Mesenchymal stem cell (in vitro differentiated cells and primary cell): ENCODE measurements at regions not wholly inside any gene's neighbourhood (a gene's known extent, or its start where the extent isn't known, plus 50 kb on each side); places are given as distances from the start of the nearest gene placed in this dataset.

Source experiments
- DNase-seq: peaks from one replicate; pipeline ENCODE4 v3.0.0-alpha.2; 2013
- H2AFZ ChIP-seq: one replicate; pipeline ENCODE4 v1.6.1; 2013; ENCODE audit warnings: low read depth, mild to moderate bottlenecking, control low read depth, inconsistent platforms, low read length, moderate library complexity
- H2AK5ac ChIP-seq: 2 replicates; pipeline ENCODE4 v1.6.1; 2013; ENCODE audit warnings: low read length, moderate library complexity, mild to moderate bottlenecking, inconsistent platforms; ENCODE audit not compliant: severe bottlenecking
- H2BK120ac ChIP-seq: one replicate; pipeline ENCODE4 v1.6.1; 2013; ENCODE audit warnings: low read depth, mild to moderate bottlenecking, inconsistent platforms, low read length, moderate library complexity
- H2BK12ac ChIP-seq, 2 experiments: one replicate each; pipeline ENCODE4 v1.6.1; 2013; ENCODE audit warnings: inconsistent platforms in 2 of 2, low read length in 2 of 2, mild to moderate bottlenecking in 2 of 2, moderate library complexity in 2 of 2, control low read depth in 1 of 2
- H2BK15ac ChIP-seq: one replicate; pipeline ENCODE4 v1.6.1; 2013; ENCODE audit warnings: mild to moderate bottlenecking, low read depth, inconsistent platforms; ENCODE audit not compliant: poor library complexity, severe bottlenecking
- H2BK5ac ChIP-seq: 2 replicates; pipeline ENCODE4 v1.6.1; 2013; ENCODE audit warnings: low read depth, mild to moderate bottlenecking, low read length, control low read depth, inconsistent platforms; ENCODE audit not compliant: poor library complexity, severe bottlenecking
- H3K14ac ChIP-seq, 2 experiments: one replicate each; pipeline ENCODE4 v1.6.1; 2013; ENCODE audit warnings: inconsistent platforms in 2 of 2, low read length in 2 of 2, control low read depth in 1 of 2, mild to moderate bottlenecking in 1 of 2, moderate library complexity in 1 of 2
- H3K18ac ChIP-seq, 2 experiments: one replicate each; pipeline ENCODE4 v1.6.1; 2013; ENCODE audit warnings: inconsistent platforms in 2 of 2, low read length in 2 of 2, control low read depth in 1 of 2, low read depth in 1 of 2, mild to moderate bottlenecking in 1 of 2
- H3K23ac ChIP-seq, 2 experiments: one replicate each; pipeline ENCODE4 v1.6.1; 2013; ENCODE audit warnings: inconsistent platforms in 2 of 2, low read length in 2 of 2, mild to moderate bottlenecking in 2 of 2, moderate library complexity in 2 of 2, control low read depth in 1 of 2
- H3K27ac ChIP-seq: 2 replicates; pipeline ENCODE4 v1.5.1; 2013; ENCODE audit warnings: mild to moderate bottlenecking, moderate library complexity, low read length, control low read depth, inconsistent platforms; ENCODE audit not compliant: poor library complexity, severe bottlenecking
- H3K27me3 ChIP-seq, 2 experiments: 2 replicates each; pipeline versions ENCODE4 v1.6.1 to v1.7.0; 2013; ENCODE audit warnings: low read length in 2 of 2, mild to moderate bottlenecking in 2 of 2, moderate library complexity in 2 of 2, control low read depth in 1 of 2, inconsistent platforms in 1 of 2; ENCODE audit not compliant: control insufficient read depth in 1 of 2, insufficient read depth in 1 of 2
- H3K36me3 ChIP-seq, 2 experiments: 2 replicates each; pipeline versions ENCODE4 v1.6.1 to v1.7.0; 2013; ENCODE audit warnings: low read length in 2 of 2, control low read depth in 1 of 2, inconsistent platforms in 1 of 2, low read depth in 1 of 2, mild to moderate bottlenecking in 1 of 2; ENCODE audit not compliant: insufficient read depth in 2 of 2, control insufficient read depth in 1 of 2
- H3K4ac ChIP-seq, 2 experiments: one replicate each; pipeline ENCODE4 v1.6.1; 2013; ENCODE audit warnings: inconsistent platforms in 2 of 2, low read length in 2 of 2, mild to moderate bottlenecking in 2 of 2, moderate library complexity in 2 of 2, control low read depth in 1 of 2, low read depth in 1 of 2
- H3K4me1 ChIP-seq: 2 replicates; pipeline ENCODE4 v1.6.1; 2013; ENCODE audit warnings: low read depth, low read length, control low read depth; ENCODE audit not compliant: control insufficient read depth, insufficient read depth
- H3K4me2 ChIP-seq: 2 replicates; pipeline ENCODE4 v1.6.1; 2013; ENCODE audit warnings: low read length, mild to moderate bottlenecking, inconsistent platforms; ENCODE audit not compliant: poor library complexity, severe bottlenecking
- H3K4me3 ChIP-seq, 2 experiments: 2 replicates each; pipeline versions ENCODE4 v1.5.1 to v1.7.0; 2013; ENCODE audit warnings: low read length in 2 of 2, mild to moderate bottlenecking in 2 of 2, control low read depth in 1 of 2, low read depth in 1 of 2; ENCODE audit not compliant: insufficient read depth in 1 of 2
- H3K79me1 ChIP-seq: replicated peaks from 2 replicates; pipeline ENCODE4 v1.6.1; 2013; ENCODE audit warnings: mild to moderate bottlenecking, control low read depth, low read length, inconsistent platforms; ENCODE audit not compliant: poor library complexity, severe bottlenecking
- H3K9ac ChIP-seq: 2 replicates; pipeline ENCODE4 v1.7.0; 2013; ENCODE audit warnings: mild to moderate bottlenecking, low read length, moderate library complexity
- H3K9me3 ChIP-seq: 2 replicates; pipeline ENCODE4 v1.7.0; 2013; ENCODE audit warnings: mild to moderate bottlenecking, low read length; ENCODE audit not compliant: control insufficient read depth
- H4K8ac ChIP-seq: one replicate; pipeline ENCODE4 v1.6.1; 2013; ENCODE audit warnings: inconsistent platforms, mild to moderate bottlenecking, low read length, moderate library complexity
- H4K91ac ChIP-seq: one replicate; pipeline ENCODE4 v1.6.1; 2013; ENCODE audit warnings: mild to moderate bottlenecking, low read length, inconsistent platforms
- WGBS: methylation state at CpG from one replicate; pipeline ENCODE4 v1.1.7; 2013; ENCODE audit warnings: mixed read lengths; 5-methylcytosine and 5-hydroxymethylcytosine counted together

GRCh38 chr21:35962917-35963316, 97.4 kb downstream of the SETD4 start:
- Histone ChIP-seq H2BK12ac (no peak overlapping the region), H3K4me1 (no peaks in the 10 kb centered on the region), H3K79me1 (no peaks in the 10 kb centered on the region), H2BK5ac (no peak overlapping the region), H3K9me3 (no peaks in the 10 kb centered on the region), H2AFZ (no peak overlapping the region), H3K4me3 (no peak overlapping the region), H3K27ac (no peak overlapping the region), H3K36me3 (no peaks in the 10 kb centered on the region), H4K8ac (no peak overlapping the region), H3K4ac (no peak overlapping the region), H2BK120ac (no peak overlapping the region), H3K4me2 (no peak overlapping the region), H2AK5ac (no peak overlapping the region), H3K14ac (peak overlapping the region in 1 of 2 experiments; percentile 12), H3K27me3 (peaks cover 11 to 28% of the 10 kb centered on the region in 2 experiments), H3K9ac (no peak overlapping the region), H2BK15ac (no peak overlapping the region), H4K91ac (no peak overlapping the region), H3K23ac (no peak overlapping the region), H3K18ac (no peak overlapping the region)
- DNase-seq, result no peak
- 92% methylated on average over 1 of the region's 2 CpGs for WGBS

DNA sequence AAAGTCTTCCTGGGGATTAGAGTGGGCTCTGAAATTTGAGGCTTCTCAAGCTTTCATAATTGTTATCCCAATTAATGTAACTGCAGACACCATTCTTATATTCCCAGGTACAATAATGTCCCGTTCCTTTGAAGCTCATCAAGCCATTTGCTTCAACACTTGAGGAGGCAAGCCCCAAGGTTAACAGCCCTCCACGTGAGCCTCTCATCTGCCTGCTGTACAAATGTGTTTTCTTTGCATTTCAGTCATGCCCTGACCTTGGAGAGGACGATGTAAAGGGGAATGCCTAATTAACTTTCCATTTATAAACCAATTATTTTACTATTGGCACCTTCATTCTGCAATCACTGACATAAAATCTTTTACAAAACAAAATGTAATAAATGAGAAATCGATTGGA, 106.3 kb downstream of the SETD4 start:
- Histone ChIP-seq H3K9ac (no peak overlapping the region), H3K79me1 (no peaks in the 10 kb centered on the region), H3K14ac (no peak overlapping the region), H3K4me3 (no peak overlapping the region), H3K23ac (no peak overlapping the region), H3K27ac (no peak overlapping the region), H3K36me3 (no peaks in the 10 kb centered on the region), H2BK120ac (no peak overlapping the region), H3K4me1 (no peaks in the 10 kb centered on the region), H3K18ac (no peak overlapping the region), H2BK12ac (no peak overlapping the region), H2AFZ (no peak overlapping the region), H2BK5ac (no peak overlapping the region), H3K4me2 (no peak overlapping the region), H4K91ac (no peak overlapping the region), H3K27me3 (peaks cover 4 to 31% of the 10 kb centered on the region in 2 experiments), H2BK15ac (no peak overlapping the region), H2AK5ac (no peak overlapping the region), H4K8ac (no peak overlapping the region), H3K4ac (no peak overlapping the region), H3K9me3 (no peaks in the 10 kb centered on the region)
- DNase-seq, result no peak
- WGBS, result 76% methylated on average over 3 of the region's 4 CpGs

DNA sequence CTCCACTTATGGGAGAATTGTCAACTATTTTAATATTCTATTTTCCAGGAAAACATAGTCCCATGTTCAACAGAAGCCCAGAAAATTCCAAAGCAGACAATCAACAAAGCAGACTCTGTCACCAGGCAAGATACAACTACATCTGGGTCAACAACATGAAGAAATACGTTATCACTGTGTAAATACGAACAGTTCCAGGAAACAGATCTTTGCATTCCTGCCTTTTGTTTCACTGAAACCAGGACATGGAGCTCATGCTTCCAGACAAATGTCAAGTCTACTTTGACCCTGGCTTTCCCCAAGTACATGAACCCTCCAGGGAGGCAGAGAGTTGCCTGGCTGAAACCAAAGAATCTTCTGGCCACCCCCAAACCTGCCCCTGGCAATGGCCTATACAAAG, 106.7 kb downstream of the SETD4 start:
- Histone ChIP-seq H4K91ac (no peak overlapping the region), H3K18ac (no peak overlapping the region), H2AK5ac (no peak overlapping the region), H2AFZ (no peak overlapping the region), H3K9ac (no peak overlapping the region), H2BK5ac (no peak overlapping the region), H2BK15ac (no peak overlapping the region), H3K23ac (no peak overlapping the region), H3K4ac (no peak overlapping the region), H3K9me3 (no peaks in the 10 kb centered on the region), H4K8ac (no peak overlapping the region), H3K4me3 (no peak overlapping the region), H3K4me1 (no peaks in the 10 kb centered on the region), H2BK120ac (no peak overlapping the region), H3K79me1 (no peaks in the 10 kb centered on the region), H3K4me2 (no peak overlapping the region), H3K27ac (no peak overlapping the region), H3K14ac (no peak overlapping the region), H2BK12ac (no peak overlapping the region), H3K27me3 (peaks cover 4 to 31% of the 10 kb centered on the region in 2 experiments), H3K36me3 (no peaks in the 10 kb centered on the region)
- DNase-seq, result no peak
- WGBS, result 60% methylated on average over 2 of the region's 2 CpGs

DNA sequence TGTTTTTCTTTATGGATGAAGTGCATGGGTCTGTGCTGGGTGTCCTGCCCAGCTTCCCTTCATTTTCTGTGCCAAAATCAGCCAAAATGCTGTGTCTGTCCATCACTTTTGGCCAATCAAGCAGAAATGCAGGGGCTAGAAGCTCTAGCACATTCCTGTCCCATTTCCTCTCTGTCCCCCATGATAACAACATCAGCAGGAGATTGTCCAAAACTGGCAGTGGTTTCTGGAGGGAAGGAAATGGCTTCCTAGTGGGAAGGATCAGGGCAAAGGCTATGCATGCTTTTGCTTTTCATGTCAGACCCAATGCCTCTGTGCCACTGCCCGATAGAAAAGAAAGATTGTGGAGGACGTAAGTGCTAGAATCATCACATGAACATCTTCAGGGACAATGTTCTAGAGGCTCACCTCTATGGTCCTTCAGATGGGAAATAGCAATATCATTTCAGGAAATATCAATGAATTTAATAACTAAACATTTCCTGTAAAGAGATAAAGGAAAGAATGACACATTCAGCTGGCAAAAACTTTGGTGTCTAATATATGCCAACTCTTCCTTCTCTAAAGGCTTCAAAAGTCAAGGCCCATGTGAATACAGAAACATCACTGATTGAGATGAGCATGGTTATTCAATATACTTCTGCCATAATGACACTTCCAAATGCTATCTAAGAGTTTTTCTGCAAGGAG, 107.5 kb downstream of the SETD4 start:
- H2AFZ ChIP-seq, result no peak overlapping the region
- no peak overlapping the region for H2BK5ac ChIP-seq
- H3K4me2 ChIP-seq, result no peak overlapping the region
- WGBS, result 88% methylated on average over 1 of the region's 2 CpGs
- no peak overlapping the region for H3K27ac ChIP-seq
- no peak overlapping the region for H3K18ac ChIP-seq
- H3K14ac ChIP-seq, result no peak overlapping the region
- DNase-seq, result no peak
- no peak overlapping the region for H2BK15ac ChIP-seq
- no peak overlapping the region for H3K4me3 ChIP-seq
- no peak overlapping the region for H3K23ac ChIP-seq
- H3K4ac ChIP-seq, result no peak overlapping the region
- H3K9ac ChIP-seq, result no peak overlapping the region
- H3K79me1 ChIP-seq, result no peaks in the 10 kb centered on the region
- H3K36me3 ChIP-seq, result no peaks in the 10 kb centered on the region
- peaks cover 4 to 28% of the 10 kb centered on the region in 2 experiments for H3K27me3 ChIP-seq
- no peak overlapping the region for H2BK120ac ChIP-seq
- no peak overlapping the region for H4K8ac ChIP-seq
- no peak overlapping the region for H2AK5ac ChIP-seq
- no peak overlapping the region for H2BK12ac ChIP-seq
- no peaks in the 10 kb centered on the region for H3K9me3 ChIP-seq
- H4K91ac ChIP-seq, result no peak overlapping the region
- H3K4me1 ChIP-seq, result no peaks in the 10 kb centered on the region
